Medulla oblongata (tissue), 1 donor: ENCODE measurements at regions not wholly inside any gene's neighbourhood (a gene's known extent, or its start where the extent isn't known, plus 50 kb on each side); places are given as distances from the start of the nearest gene placed in this dataset.

Experiments
- DNase-seq: peaks from one replicate; pipeline ENCODE4 v3.0.0-alpha.2; 2015; ENCODE audit errors: extremely low spot score

GRCh38 chr5:135628771-135629563 is 50.2 kb upstream of the CXCL14 start:
- no peak for DNase-seq
